NB4 (cell line): ENCODE measurements at regions not wholly inside any gene's neighbourhood (a gene's known extent, or its start where the extent isn't known, plus 50 kb on each side); places are given as distances from the start of the nearest gene placed in this dataset.

Experiments
- DNase-seq: peaks from one replicate; pipeline ENCODE4 v3.0.0; 2010; ENCODE audit warnings: low read depth
- H3K4me3 ChIP-seq: one replicate; pipeline ENCODE4 v1.5.1; 2011; ENCODE audit warnings: mild to moderate bottlenecking, low read depth, low read length, moderate library complexity
- MYC ChIP-seq: IDR thresholded peaks from 2 replicates; pipeline ENCODE4 v1.6.1; 2011; ENCODE audit warnings: low read depth, low read length
- POLR2A ChIP-seq: IDR thresholded peaks from 2 replicates; pipeline ENCODE4 v1.6.1; 2011; ENCODE audit warnings: mild to moderate bottlenecking; ENCODE audit not compliant: insufficient read length; ENCODE audit errors: extremely low read depth
- TF ChIP-seq, protein P1 (sequence below): IDR thresholded peaks from one replicate; pipeline ENCODE4 v1.5.1; 2012; ENCODE audit warnings: low read depth, low read length
- TF ChIP-seq, protein P2 (sequence below): IDR thresholded peaks from 2 replicates; pipeline ENCODE4 v1.6.1; 2011; ENCODE audit warnings: low read depth, low read length

DNA sequence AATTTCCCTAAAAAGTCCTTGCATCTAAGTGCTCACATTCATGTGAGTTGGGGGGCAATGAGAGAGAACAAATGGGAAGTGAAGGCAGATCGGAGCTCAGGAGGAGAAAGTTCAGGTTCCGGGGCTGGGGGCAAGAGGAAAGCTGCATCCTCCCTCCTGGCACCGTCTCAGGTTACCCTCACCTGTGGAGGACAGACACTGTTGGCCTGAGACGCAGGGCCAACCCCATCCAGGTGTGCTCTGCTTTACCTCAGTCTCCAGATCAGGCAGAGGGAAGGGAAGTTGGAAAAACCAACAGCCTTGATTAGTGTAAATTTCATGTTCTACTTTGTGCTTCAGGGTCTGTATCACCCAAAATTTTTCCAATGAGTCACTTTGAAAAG, 146.9 kb downstream of the TRIM29 start:
- DNase-seq = no peak
- TF ChIP-seq, protein P1, sequence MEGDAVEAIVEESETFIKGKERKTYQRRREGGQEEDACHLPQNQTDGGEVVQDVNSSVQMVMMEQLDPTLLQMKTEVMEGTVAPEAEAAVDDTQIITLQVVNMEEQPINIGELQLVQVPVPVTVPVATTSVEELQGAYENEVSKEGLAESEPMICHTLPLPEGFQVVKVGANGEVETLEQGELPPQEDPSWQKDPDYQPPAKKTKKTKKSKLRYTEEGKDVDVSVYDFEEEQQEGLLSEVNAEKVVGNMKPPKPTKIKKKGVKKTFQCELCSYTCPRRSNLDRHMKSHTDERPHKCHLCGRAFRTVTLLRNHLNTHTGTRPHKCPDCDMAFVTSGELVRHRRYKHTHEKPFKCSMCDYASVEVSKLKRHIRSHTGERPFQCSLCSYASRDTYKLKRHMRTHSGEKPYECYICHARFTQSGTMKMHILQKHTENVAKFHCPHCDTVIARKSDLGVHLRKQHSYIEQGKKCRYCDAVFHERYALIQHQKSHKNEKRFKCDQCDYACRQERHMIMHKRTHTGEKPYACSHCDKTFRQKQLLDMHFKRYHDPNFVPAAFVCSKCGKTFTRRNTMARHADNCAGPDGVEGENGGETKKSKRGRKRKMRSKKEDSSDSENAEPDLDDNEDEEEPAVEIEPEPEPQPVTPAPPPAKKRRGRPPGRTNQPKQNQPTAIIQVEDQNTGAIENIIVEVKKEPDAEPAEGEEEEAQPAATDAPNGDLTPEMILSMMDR = no peak
- TF ChIP-seq MYC = no peak
- TF ChIP-seq POLR2A = no peak
- TF ChIP-seq, protein P2, sequence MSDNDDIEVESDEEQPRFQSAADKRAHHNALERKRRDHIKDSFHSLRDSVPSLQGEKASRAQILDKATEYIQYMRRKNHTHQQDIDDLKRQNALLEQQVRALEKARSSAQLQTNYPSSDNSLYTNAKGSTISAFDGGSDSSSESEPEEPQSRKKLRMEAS = no peak
- no peak overlapping the region for H3K4me3 ChIP-seq

DNA sequence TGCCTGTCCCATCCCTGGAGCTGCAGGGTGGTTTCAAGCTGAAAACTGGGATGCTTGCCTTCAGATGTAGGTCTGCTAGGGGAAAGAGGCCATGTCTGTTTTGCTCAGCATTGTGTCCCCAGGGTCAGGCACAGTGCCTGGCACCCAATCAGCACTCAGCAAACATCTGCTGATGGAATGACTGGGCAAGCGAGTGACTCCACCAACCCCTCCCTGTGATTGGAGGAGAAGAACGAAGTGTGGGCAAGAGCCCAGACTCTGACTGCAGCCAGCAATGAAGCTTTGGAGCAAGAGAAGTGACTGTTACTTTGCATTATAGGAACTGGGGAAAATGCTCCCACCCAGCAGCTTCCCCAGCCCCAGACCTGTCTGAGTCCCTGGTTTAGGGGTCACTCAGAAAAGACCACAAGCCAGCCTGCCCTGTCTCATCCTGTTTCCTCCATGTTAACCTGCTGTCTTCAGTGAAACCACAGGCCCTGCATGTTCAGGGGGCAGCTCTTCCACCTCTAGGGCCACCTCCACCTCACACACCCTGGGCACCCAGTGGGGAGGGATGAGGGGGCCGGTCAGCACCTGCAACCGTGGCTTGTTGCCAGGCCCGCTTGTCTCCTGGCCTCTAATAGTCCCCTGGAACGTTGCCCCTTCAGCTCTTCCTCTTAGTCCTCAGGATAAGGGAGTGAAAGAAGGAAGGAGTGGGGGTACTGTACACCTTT, 147.4 kb downstream of the TRIM29 start:
- TF ChIP-seq, protein P2 = no peak
- no peak for TF ChIP-seq MYC
- TF ChIP-seq, protein P1 = no peak
- TF ChIP-seq POLR2A = no peak
- no peak for DNase-seq
- no peak overlapping the region for H3K4me3 ChIP-seq

DNA sequence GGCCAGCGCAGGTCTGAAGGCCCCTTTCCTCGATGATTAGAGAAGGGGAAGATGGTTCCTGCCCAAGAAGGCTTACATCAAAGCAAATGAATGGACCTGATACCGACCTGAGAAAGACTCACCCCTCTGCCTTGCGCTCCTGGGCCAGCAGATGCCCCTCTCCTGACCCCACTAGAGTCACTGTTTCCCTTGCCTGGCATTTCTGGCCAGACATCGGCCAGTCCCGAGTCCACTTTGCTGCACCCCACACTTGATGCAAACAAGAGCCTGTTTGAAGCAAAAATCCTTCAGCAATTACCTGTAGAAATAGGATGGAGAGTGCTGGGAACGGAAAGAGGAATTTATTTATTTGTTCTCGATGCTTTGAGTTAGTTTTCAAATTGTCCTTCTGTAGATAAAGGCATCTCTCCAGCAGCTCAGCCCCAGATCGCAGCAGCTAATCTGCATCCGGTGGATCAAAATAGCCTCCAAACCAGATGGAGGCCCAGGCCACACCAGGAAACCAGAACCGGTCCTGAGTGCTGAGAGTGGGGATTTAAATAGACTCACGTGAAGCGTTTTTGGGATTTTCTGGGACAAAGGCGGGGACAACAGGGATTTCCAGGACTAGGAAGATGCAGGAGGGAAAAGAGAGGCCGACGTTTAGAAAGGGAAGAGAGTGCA, 148.6 kb downstream of the TRIM29 start:
- TF ChIP-seq MYC = no peak
- TF ChIP-seq, protein P2 = no peak
- TF ChIP-seq POLR2A = no peak
- TF ChIP-seq, protein P1 = no peak
- H3K4me3 ChIP-seq = no peak overlapping the region
- DNase-seq = no peak

DNA sequence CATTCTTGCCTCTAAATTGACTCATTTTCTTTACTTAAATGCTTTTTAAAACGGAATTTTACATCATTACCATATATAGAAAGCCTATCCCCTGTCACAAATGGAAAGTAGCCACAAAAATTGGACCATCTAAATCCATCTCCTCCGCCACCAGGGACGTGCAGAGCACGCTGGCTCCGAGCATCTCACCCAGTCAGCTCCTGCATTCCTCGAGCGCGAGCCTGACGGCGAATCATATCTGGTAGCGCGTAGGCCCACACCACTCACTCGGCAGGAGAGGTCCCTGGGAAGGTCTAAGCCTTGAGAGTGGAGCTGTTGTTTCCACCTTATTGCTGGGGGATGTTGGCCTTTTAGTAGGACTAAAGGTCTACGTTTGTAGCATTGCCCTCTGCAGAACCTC, 152.4 kb downstream of the TRIM29 start:
- DNase-seq = no peak
- TF ChIP-seq, protein P1 = no peak
- TF ChIP-seq POLR2A = no peak
- TF ChIP-seq MYC = no peak
- TF ChIP-seq, protein P2 = no peak
- no peak overlapping the region for H3K4me3 ChIP-seq

DNA sequence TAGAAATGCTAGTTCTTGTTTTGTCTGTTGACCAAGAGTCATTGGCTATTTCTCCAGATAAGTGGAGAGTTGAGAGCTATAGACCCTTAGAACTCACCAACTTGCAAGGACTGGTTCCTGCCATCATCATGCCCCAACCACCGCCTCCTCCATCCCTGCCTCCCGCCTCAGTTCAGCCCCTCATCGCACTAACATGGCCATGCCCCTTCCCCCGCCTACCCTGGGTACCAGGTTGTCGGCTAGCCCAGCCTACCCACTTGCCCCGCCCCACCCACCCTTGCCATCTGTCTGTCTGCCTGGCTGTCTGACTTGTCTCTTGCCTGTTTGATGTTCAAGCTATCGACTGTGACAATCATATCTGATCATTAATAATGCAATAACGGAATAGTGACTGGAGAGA, 154.1 kb downstream of the TRIM29 start:
- DNase-seq = no peak
- TF ChIP-seq MYC = no peak
- TF ChIP-seq POLR2A = no peak
- TF ChIP-seq, protein P2 = no peak
- TF ChIP-seq, protein P1 = no peak
- no peak overlapping the region for H3K4me3 ChIP-seq
